ENCODE measurements at regions not wholly inside any gene's neighbourhood (a gene's known extent, or its start where the extent isn't known, plus 50 kb on each side); places are given as distances from the start of the nearest gene placed in this dataset.

- TF ChIP-seq POLR2AphosphoS5 (IDR thresholded peaks at IDR 0.05; ENCODE audit: low read depth, low read length) (no peak), POLR2A (IDR thresholded peaks at IDR 0.05; ENCODE audit: low read depth, low read length) (no peak), TAF1 (IDR thresholded peaks at IDR 0.05; ENCODE audit: borderline replicate concordance, low read depth, low read length) (no peak)
Observed at GRCh38 chr5:158180407-158180806, 321.5 kb upstream of the CLINT1 start.

Data from GM12892 (cell line).